ENCODE measurements at regions not wholly inside any gene's neighbourhood (a gene's known extent, or its start where the extent isn't known, plus 50 kb on each side); places are given as distances from the start of the nearest gene placed in this dataset.

- DNase-seq, result no peak
Observed at GRCh38 chr10:78520737-78521430, 487.2 kb downstream of the RPS24 start.

GRCh38 chr10:78523453-78523852 lies 489.8 kb downstream of the RPS24 start:
- no peak for DNase-seq

- peak in 1 of 14 donors; percentile 54 for DNase-seq
Observed at GRCh38 chr10:78524342-78524741, 490.7 kb downstream of the RPS24 start.

GRCh38 chr10:78524941-78525340 lies 491.3 kb downstream of the RPS24 start:
- no peak for DNase-seq

- no peak for DNase-seq
Observed at GRCh38 chr10:78526347-78526746, 492.7 kb downstream of the RPS24 start.

- no peak for DNase-seq
Observed at GRCh38 chr10:78527296-78527695, 493.6 kb downstream of the RPS24 start.

- no peak for DNase-seq
Observed at GRCh38 chr10:78528749-78529204, 495.1 kb downstream of the RPS24 start.

GRCh38 chr10:78529262-78529661 lies 495.6 kb downstream of the RPS24 start:
- no peak for DNase-seq

- no peak for DNase-seq
Observed at GRCh38 chr10:78531088-78531487, 497.4 kb downstream of the RPS24 start.

GRCh38 chr10:78532480-78533042 lies 498.9 kb downstream of the RPS24 start:
- DNase-seq, result no peak

- no peak for DNase-seq
Observed at GRCh38 chr10:78533098-78533497, 499.4 kb downstream of the RPS24 start.

- no peak for DNase-seq
Observed at GRCh38 chr10:78533776-78534175, 500.1 kb downstream of the RPS24 start.

- no peak for DNase-seq
Observed at GRCh38 chr10:78535716-78536218, 502.1 kb downstream of the RPS24 start.

- DNase-seq, result no peak
Observed at GRCh38 chr10:78537018-78537417, 503.4 kb downstream of the RPS24 start.

GRCh38 chr10:78539247-78539766 lies 505.6 kb downstream of the RPS24 start:
- DNase-seq, result no peak

- no peak for DNase-seq
Observed at GRCh38 chr10:78540355-78541076, 506.9 kb downstream of the RPS24 start.

GRCh38 chr10:78541481-78542140 lies 507.9 kb downstream of the RPS24 start:
- DNase-seq, result peak in 1 of 14 donors; percentile 35

- no peak for DNase-seq
Observed at GRCh38 chr10:78542141-78542489, 508.5 kb downstream of the RPS24 start.

GRCh38 chr10:78542521-78542920 lies 508.9 kb downstream of the RPS24 start:
- peak in 1 of 14 donors; percentile 34 for DNase-seq

GRCh38 chr10:78543031-78543748 lies 509.5 kb downstream of the RPS24 start:
- no peak for DNase-seq

- peak in 10 of 14 donors; percentile 8 to 82 (median 52) for DNase-seq
Observed at GRCh38 chr10:78543749-78544362, 510.2 kb downstream of the RPS24 start.
